Hindlimb muscle (tissue), 1 donor: ENCODE measurements at regions not wholly inside any gene's neighbourhood (a gene's known extent, or its start where the extent isn't known, plus 50 kb on each side); places are given as distances from the start of the nearest gene placed in this dataset.

Experiments
- DNase-seq: peaks from one replicate; pipeline ENCODE4 v3.0.0-alpha.2; 2013

DNA sequence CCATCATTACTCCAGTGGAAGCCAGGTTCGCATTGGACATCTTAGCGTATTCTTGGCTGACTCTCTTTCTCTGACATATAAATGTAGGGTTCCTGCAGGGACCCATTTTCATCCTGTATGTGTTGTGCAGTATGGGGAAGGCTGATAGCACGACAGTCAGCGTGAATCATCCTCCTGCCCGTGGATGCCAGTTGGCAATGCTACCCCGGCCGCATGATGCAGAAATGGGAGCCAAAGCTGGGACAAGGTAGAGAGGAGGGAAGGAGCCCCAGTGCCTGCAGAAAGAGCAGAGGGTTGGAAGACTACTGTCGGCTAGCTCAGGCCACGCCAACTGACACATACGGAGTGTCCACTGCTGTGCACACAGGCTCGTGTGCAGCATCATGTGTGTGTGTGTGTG, 251.6 kb downstream of the SKAP2 start:
- no peak for DNase-seq

GRCh38 chr7:26614503-26614902, 249.9 kb downstream of the SKAP2 start:
- no peak for DNase-seq

DNA sequence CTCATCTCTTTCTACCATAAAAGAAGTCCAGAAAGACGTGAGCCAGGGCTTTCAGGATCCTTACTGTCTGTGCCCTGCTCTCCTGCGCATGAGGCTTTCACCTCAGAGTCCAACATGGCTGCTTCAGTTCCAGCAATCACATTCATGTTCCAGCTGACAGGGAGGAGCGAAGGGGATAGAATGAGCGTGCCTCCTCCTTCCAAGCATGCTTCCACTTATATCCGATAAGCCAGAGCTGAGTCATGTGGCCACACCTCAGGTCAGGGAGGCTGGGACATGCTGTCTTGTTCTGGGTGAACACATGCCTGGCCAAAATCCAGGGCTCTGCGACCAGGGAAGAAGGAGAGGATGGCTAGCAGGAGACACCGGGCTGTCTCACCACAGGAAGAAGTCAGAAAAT, 248.2 kb downstream of the SKAP2 start:
- no peak for DNase-seq

GRCh38 chr7:26617066-26617465, 247.3 kb downstream of the SKAP2 start:
- DNase-seq = no peak
